Uterus (tissue), 3 donors: ENCODE measurements at regions not wholly inside any gene's neighbourhood (a gene's known extent, or its start where the extent isn't known, plus 50 kb on each side); places are given as distances from the start of the nearest gene placed in this dataset.

Experiments used
- DNase-seq, 2 donors: peaks; one replicate each; pipeline ENCODE4 v3.0.0-alpha.2; 2019 to 2020
- H3K27ac ChIP-seq, 2 donors: fragments of 200-600 bp; sonication (generic); 1 replicate in 1 of 2; 2 replicates in 1 of 2; pipeline ENCODE4 v1.5.1; 2016 to 2018
- H3K27me3 ChIP-seq, 2 donors: fragments of 200-600 bp; sonication (generic); one replicate each; pipeline ENCODE4 v1.5.1; 2018 to 2019; ENCODE audit warnings: control low read depth in 1 of 2
- H3K36me3 ChIP-seq, 2 donors: fragments of 200-600 bp; sonication (generic); one replicate each; pipeline ENCODE4 v1.5.1; 2019; ENCODE audit warnings: control low read depth in 1 of 2
- H3K4me1 ChIP-seq, 2 donors: fragments of 200-600 bp; sonication (generic); one replicate each; pipeline ENCODE4 v1.5.1; 2018 to 2019; ENCODE audit warnings: control low read depth in 1 of 2
- H3K4me3 ChIP-seq, 2 donors: fragments of 200-600 bp; sonication (generic); 1 replicate in 1 of 2; 2 replicates in 1 of 2; pipeline ENCODE4 v1.5.1; 2018 to 2019; ENCODE audit warnings: mild to moderate bottlenecking in 1 of 2
- H3K9me3 ChIP-seq, 2 donors: fragments of 200-600 bp; sonication (generic); one replicate each; pipeline ENCODE4 v1.5.1; 2019; ENCODE audit warnings: control low read depth in 1 of 2
- CTCF ChIP-seq, 4 experiments: fragments of 200-600 bp in 2 of 4; fragments of 450-650 bp in 2 of 4; sonication (generic) in 2 of 4; IDR thresholded peaks; one replicate each; pipeline ENCODE4 v1.5.1; 2016 to 2019; ENCODE audit warnings: antibody characterized with exemption in 4 of 4, mild to moderate bottlenecking in 2 of 4, moderate library complexity in 1 of 4
- POLR2A ChIP-seq, 2 donors: fragments of 450-650 bp; IDR thresholded peaks; one replicate each; pipeline ENCODE4 v1.6.1; 2016; ENCODE audit warnings: antibody characterized with exemption in 2 of 2, mild to moderate bottlenecking in 1 of 2, moderate library complexity in 1 of 2
- intact Hi-C: fragments of 100-400 bp; cut with DNase I; formaldehyde crosslinking; loops from one replicate; pipeline ENCODE4 v1.15.1; 2023; ENCODE audit warnings: low total_unique reads
- donor health status: DM: yes; HTN: yes; CAD: no.

GRCh38 chr3:29138171-29138570 is 142.7 kb upstream of the RBMS3 start:
- intact Hi-C loops = no loop called here
- DNase-seq = no peak
- TF ChIP-seq POLR2A (IDR thresholded peaks at IDR 0.05) = no peak
- TF ChIP-seq CTCF (IDR thresholded peaks at IDR 0.05) = no peak
- Histone ChIP-seq H3K36me3 (no peaks in the 10 kb centered on the region), H3K27me3 (no peaks in the 10 kb centered on the region), H3K4me3 (no peak overlapping the region), H3K4me1 (peaks cover 0 to 8% of the 10 kb centered on the region in 2 donors), H3K27ac (no peak overlapping the region), H3K9me3 (no peaks in the 10 kb centered on the region)

GRCh38 chr3:29140666-29141065 is 140.2 kb upstream of the RBMS3 start:
- no peak for DNase-seq
- no peak for TF ChIP-seq POLR2A (IDR thresholded peaks at IDR 0.05)
- no peak for TF ChIP-seq CTCF (IDR thresholded peaks at IDR 0.05)
- Histone ChIP-seq H3K36me3 (no peaks in the 10 kb centered on the region), H3K4me1 (peaks cover 0 to 8% of the 10 kb centered on the region in 2 donors), H3K9me3 (no peaks in the 10 kb centered on the region), H3K4me3 (no peak overlapping the region), H3K27me3 (no peaks in the 10 kb centered on the region), H3K27ac (peak overlapping the region; percentile 39 to 61)
- intact Hi-C loops = no loop called here

- no peaks in the 10 kb centered on the region for H3K36me3 ChIP-seq
- H3K27me3 ChIP-seq = no peaks in the 10 kb centered on the region
- intact Hi-C loops = no loop called here
- H3K4me1 ChIP-seq = peaks cover 0 to 8% of the 10 kb centered on the region in 2 donors
- no peak for DNase-seq
- H3K9me3 ChIP-seq = no peaks in the 10 kb centered on the region
- TF ChIP-seq CTCF (IDR thresholded peaks at IDR 0.05) = no peak
- TF ChIP-seq POLR2A (IDR thresholded peaks at IDR 0.05) = no peak
- H3K4me3 ChIP-seq = no peak overlapping the region
- H3K27ac ChIP-seq = peak overlapping the region; percentile 39 to 61
Measured at GRCh38 chr3:29141197-29141917, 139.5 kb upstream of the RBMS3 start.

- DNase-seq = no peak
- Histone ChIP-seq H3K4me3 (no peak overlapping the region), H3K27ac (peak overlapping the region; percentile 39 to 61), H3K9me3 (no peaks in the 10 kb centered on the region), H3K4me1 (peaks cover 0 to 8% of the 10 kb centered on the region in 2 donors), H3K36me3 (no peaks in the 10 kb centered on the region), H3K27me3 (no peaks in the 10 kb centered on the region)
- TF ChIP-seq POLR2A (IDR thresholded peaks at IDR 0.05) (no peak), CTCF (IDR thresholded peaks at IDR 0.05) (no peak)
- intact Hi-C loops = no loop called here
Measured at GRCh38 chr3:29141918-29142275, 139.0 kb upstream of the RBMS3 start.

- DNase-seq = no peak
- Histone ChIP-seq H3K27ac (no peak overlapping the region), H3K4me1 (peaks cover 0 to 8% of the 10 kb centered on the region in 2 donors), H3K4me3 (no peak overlapping the region), H3K27me3 (no peaks in the 10 kb centered on the region), H3K9me3 (no peaks in the 10 kb centered on the region), H3K36me3 (no peaks in the 10 kb centered on the region)
- intact Hi-C loops = no loop called here
- TF ChIP-seq CTCF (IDR thresholded peaks at IDR 0.05) = no peak
- TF ChIP-seq POLR2A (IDR thresholded peaks at IDR 0.05) = no peak
Measured at GRCh38 chr3:29143151-29143550, 137.7 kb upstream of the RBMS3 start.
